Endothelial cell (in vitro differentiated cells): ENCODE measurements at regions not wholly inside any gene's neighbourhood (a gene's known extent, or its start where the extent isn't known, plus 50 kb on each side); places are given as distances from the start of the nearest gene placed in this dataset.
A peak's percentile ranks its signal among the peaks of the same experiment; 100 is the strongest.

ENCODE experiments used
- DNase-seq: peaks from one replicate; pipeline ENCODE4 v3.0.0; 2021; ENCODE audit warnings: low spot score
- H3K27ac Mint-ChIP-seq: one replicate; pipeline ENCODE4 v1.8.0; 2021; ENCODE audit warnings: mixed read lengths, inconsistent platforms; ENCODE audit not compliant: unreplicated experiment
- H3K27me3 Mint-ChIP-seq: one replicate; pipeline ENCODE4 v1.8.0; 2021; ENCODE audit warnings: mild to moderate bottlenecking, moderate library complexity, mixed read lengths, inconsistent platforms; ENCODE audit not compliant: unreplicated experiment
- H3K36me3 Mint-ChIP-seq: one replicate; pipeline ENCODE4 v1.8.0; 2021; ENCODE audit warnings: mild to moderate bottlenecking, low read depth, mixed read lengths, inconsistent platforms; ENCODE audit not compliant: unreplicated experiment
- H3K4me1 Mint-ChIP-seq: one replicate; pipeline ENCODE4 v1.8.0; 2021; ENCODE audit warnings: mild to moderate bottlenecking, mixed read lengths, inconsistent platforms; ENCODE audit not compliant: unreplicated experiment
- H3K4me3 Mint-ChIP-seq: one replicate; pipeline ENCODE4 v1.8.0; 2021; ENCODE audit warnings: mild to moderate bottlenecking, mixed read lengths, inconsistent platforms; ENCODE audit not compliant: unreplicated experiment
- H3K9me3 Mint-ChIP-seq: one replicate; pipeline ENCODE4 v1.8.0; 2021; ENCODE audit warnings: mixed read lengths, inconsistent platforms; ENCODE audit not compliant: unreplicated experiment
- CTCF ChIP-seq: fragments of 200-600 bp; sonication (generic); IDR thresholded peaks from one replicate; pipeline ENCODE4 v1.5.0; 2021; ENCODE audit warnings: antibody characterized with exemption; ENCODE audit not compliant: unreplicated experiment

- Mint-ChIP-seq H3K27me3 (no peaks in the 10 kb centered on the region), H3K4me3 (no peak overlapping the region), H3K9me3 (no peaks in the 10 kb centered on the region), H3K36me3 (no peaks in the 10 kb centered on the region), H3K4me1 (peaks cover 4% of the 10 kb centered on the region), H3K27ac (no peak overlapping the region)
- DNase-seq = peak; percentile 78
- peak; percentile 76 for TF ChIP-seq CTCF
These were observed 99.7 kb upstream of the IGLL5 start for GRCh38 chr22:22787786-22788459.

- Mint-ChIP-seq H3K4me3 (no peak overlapping the region), H3K27me3 (peaks cover 1% of the 10 kb centered on the region), H3K9me3 (no peaks in the 10 kb centered on the region), H3K36me3 (no peaks in the 10 kb centered on the region), H3K27ac (no peak overlapping the region), H3K4me1 (peaks cover 7% of the 10 kb centered on the region)
- DNase-seq = no peak
- TF ChIP-seq CTCF = no peak
These were observed 99.1 kb upstream of the IGLL5 start for GRCh38 chr22:22788460-22789037.

- Mint-ChIP-seq H3K27ac (no peak overlapping the region), H3K9me3 (no peaks in the 10 kb centered on the region), H3K4me3 (no peak overlapping the region), H3K27me3 (peaks cover 1% of the 10 kb centered on the region), H3K36me3 (no peaks in the 10 kb centered on the region), H3K4me1 (peaks cover 7% of the 10 kb centered on the region)
- no peak for DNase-seq
- TF ChIP-seq CTCF = no peak
These were observed 98.2 kb upstream of the IGLL5 start for GRCh38 chr22:22789233-22789921.

- no peak for DNase-seq
- Mint-ChIP-seq H3K36me3 (no peaks in the 10 kb centered on the region), H3K27ac (no peak overlapping the region), H3K27me3 (peaks cover 1% of the 10 kb centered on the region), H3K9me3 (no peaks in the 10 kb centered on the region), H3K4me3 (no peak overlapping the region), H3K4me1 (peaks cover 7% of the 10 kb centered on the region)
- no peak for TF ChIP-seq CTCF
These were observed 97.4 kb upstream of the IGLL5 start for GRCh38 chr22:22789922-22790845.
